Coronary artery (tissue), 2 donors: ENCODE measurements at regions not wholly inside any gene's neighbourhood (a gene's known extent, or its start where the extent isn't known, plus 50 kb on each side); places are given as distances from the start of the nearest gene placed in this dataset.

Experiments
- DNase-seq: peaks from one replicate; pipeline ENCODE4 v3.0.0-alpha.2; 2017; ENCODE audit warnings: low spot score
- H3K27ac ChIP-seq, 2 donors: fragments of 200-600 bp; sonication (generic); one replicate each; pipeline ENCODE4 v1.5.1; 2016 to 2019
- H3K4me3 ChIP-seq: fragments of 200-600 bp; sonication (generic); 2 replicates; pipeline ENCODE4 v1.5.1; 2016; ENCODE audit warnings: mild to moderate bottlenecking, moderate library complexity
- CTCF ChIP-seq: fragments of 200-600 bp; sonication (generic); IDR thresholded peaks from one replicate; pipeline ENCODE4 v1.5.1; 2019; ENCODE audit warnings: antibody characterized with exemption

GRCh38 chr1:115215703-115216521 is 122.1 kb downstream of the NGF start:
- Histone ChIP-seq H3K4me3 (no peak overlapping the region), H3K27ac (peak overlapping the region in 1 of 2 donors; percentile 48)
- no peak for TF ChIP-seq CTCF
- no peak for DNase-seq

GRCh38 chr1:115215110-115215509 is 122.9 kb downstream of the NGF start:
- DNase-seq: no peak

GRCh38 chr1:115214098-115214497 is 124.0 kb downstream of the NGF start:
- Histone ChIP-seq H3K27ac (no peak overlapping the region), H3K4me3 (no peak overlapping the region)
- no peak for DNase-seq
- TF ChIP-seq CTCF: no peak

More at GRCh38 chr1:115215110-115215509, 122.9 kb downstream of the NGF start:
- H3K27ac ChIP-seq: no peak overlapping the region
- H3K4me3 ChIP-seq: no peak overlapping the region
- TF ChIP-seq CTCF: no peak

- TF ChIP-seq CTCF: no peak
- no peak overlapping the region for H3K4me3 ChIP-seq
- H3K27ac ChIP-seq: no peak overlapping the region
- no peak for DNase-seq
Measured at GRCh38 chr1:115213130-115213529, 123.8 kb upstream of the TSPAN2 start.

- DNase-seq: no peak
- TF ChIP-seq CTCF: no peak
- H3K4me3 ChIP-seq: no peak overlapping the region
- H3K27ac ChIP-seq: peak overlapping the region; percentile 36 to 57
Measured at GRCh38 chr1:115211071-115211745, 121.9 kb upstream of the TSPAN2 start.

GRCh38 chr1:115210302-115210711 is 121.0 kb upstream of the TSPAN2 start:
- DNase-seq: no peak
- Histone ChIP-seq H3K4me3 (no peak overlapping the region), H3K27ac (peak overlapping the region in 1 of 2 donors; percentile 57)
- TF ChIP-seq CTCF: no peak
